Endothelial cell of umbilical vein (primary cell): ENCODE measurements at regions not wholly inside any gene's neighbourhood (a gene's known extent, or its start where the extent isn't known, plus 50 kb on each side); places are given as distances from the start of the nearest gene placed in this dataset.

Source experiments
- EZH2 ChIP-seq: IDR thresholded peaks from 2 replicates; pipeline ENCODE4 v1.6.1; 2012; ENCODE audit warnings: borderline replicate concordance, low read depth, mild to moderate bottlenecking, moderate library complexity, low read length, inconsistent platforms; ENCODE audit not compliant: severe bottlenecking
- GATA2 ChIP-seq: IDR thresholded peaks from 2 replicates; pipeline ENCODE4 v1.7.0; 2011; ENCODE audit warnings: low read depth, mild to moderate bottlenecking, moderate library complexity, mixed read lengths, low read length; ENCODE audit not compliant: insufficient read length, insufficient read depth
- JUN ChIP-seq: IDR thresholded peaks from 2 replicates; pipeline ENCODE4 v1.6.1; 2011; ENCODE audit warnings: borderline replicate concordance, low read depth; ENCODE audit not compliant: insufficient read length, insufficient read depth
- MAX ChIP-seq: IDR thresholded peaks from 2 replicates; pipeline ENCODE4 v1.6.1; 2011; ENCODE audit not compliant: insufficient read depth, insufficient read length
- MYC ChIP-seq: IDR thresholded peaks from one replicate; pipeline ENCODE4 v1.6.1; 2011; ENCODE audit warnings: mild to moderate bottlenecking, low read depth, low read length
- POLR2A ChIP-seq: IDR thresholded peaks from 2 replicates; pipeline ENCODE4 v1.6.1; 2012; ENCODE audit warnings: low read depth, mild to moderate bottlenecking, control low read depth, low read length
- POLR2AphosphoS5 ChIP-seq: IDR thresholded peaks from 2 replicates; pipeline ENCODE4 v1.6.1; 2012; ENCODE audit warnings: low read depth, mild to moderate bottlenecking, control low read depth, low read length, moderate library complexity; ENCODE audit not compliant: insufficient read depth
- TF ChIP-seq, protein P1 (sequence below), 2 donors: IDR thresholded peaks; 1 replicate in 1 of 2; 2 replicates in 1 of 2; pipeline ENCODE4 v1.5.1; 2011; ENCODE audit warnings: low read length in 2 of 2, mild to moderate bottlenecking in 2 of 2, moderate library complexity in 2 of 2, control low read depth in 1 of 2, inconsistent platforms in 1 of 2, low read depth in 1 of 2; ENCODE audit not compliant: insufficient read depth in 1 of 2; ENCODE audit errors: extremely low read depth in 1 of 2

DNA sequence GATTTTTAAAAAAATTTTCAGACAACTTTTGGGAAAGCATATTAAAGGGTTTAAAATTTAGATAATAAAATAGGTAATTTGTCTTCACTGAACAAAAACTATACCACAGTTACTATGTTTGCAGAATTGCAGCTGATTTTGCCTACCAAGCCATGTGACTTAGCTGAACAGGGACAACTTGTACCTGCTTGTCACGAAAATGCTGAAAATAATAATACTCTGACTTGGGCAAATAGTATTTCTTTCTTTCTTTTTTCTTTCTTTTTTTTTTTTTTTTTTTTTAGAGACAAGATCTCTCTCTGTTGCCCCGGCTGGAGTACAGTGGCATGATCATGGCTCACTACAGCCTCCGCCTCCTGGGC lies 225.2 kb upstream of the PPP1R2C start:
- TF ChIP-seq, protein P1, sequence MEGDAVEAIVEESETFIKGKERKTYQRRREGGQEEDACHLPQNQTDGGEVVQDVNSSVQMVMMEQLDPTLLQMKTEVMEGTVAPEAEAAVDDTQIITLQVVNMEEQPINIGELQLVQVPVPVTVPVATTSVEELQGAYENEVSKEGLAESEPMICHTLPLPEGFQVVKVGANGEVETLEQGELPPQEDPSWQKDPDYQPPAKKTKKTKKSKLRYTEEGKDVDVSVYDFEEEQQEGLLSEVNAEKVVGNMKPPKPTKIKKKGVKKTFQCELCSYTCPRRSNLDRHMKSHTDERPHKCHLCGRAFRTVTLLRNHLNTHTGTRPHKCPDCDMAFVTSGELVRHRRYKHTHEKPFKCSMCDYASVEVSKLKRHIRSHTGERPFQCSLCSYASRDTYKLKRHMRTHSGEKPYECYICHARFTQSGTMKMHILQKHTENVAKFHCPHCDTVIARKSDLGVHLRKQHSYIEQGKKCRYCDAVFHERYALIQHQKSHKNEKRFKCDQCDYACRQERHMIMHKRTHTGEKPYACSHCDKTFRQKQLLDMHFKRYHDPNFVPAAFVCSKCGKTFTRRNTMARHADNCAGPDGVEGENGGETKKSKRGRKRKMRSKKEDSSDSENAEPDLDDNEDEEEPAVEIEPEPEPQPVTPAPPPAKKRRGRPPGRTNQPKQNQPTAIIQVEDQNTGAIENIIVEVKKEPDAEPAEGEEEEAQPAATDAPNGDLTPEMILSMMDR (IDR thresholded peaks at IDR 0.05; ENCODE audit: extremely low read depth in 1 of 2, insufficient read depth in 1 of 2, low read depth in 1 of 2, low read length in 2 of 2), result no peak
- TF ChIP-seq EZH2 (no peak), MAX (no peak), POLR2A (no peak), JUN (no peak), POLR2AphosphoS5 (no peak), GATA2 (no peak), MYC (no peak)
